ENCODE measurements at regions not wholly inside any gene's neighbourhood (a gene's known extent, or its start where the extent isn't known, plus 50 kb on each side); places are given as distances from the start of the nearest gene placed in this dataset.
A peak's percentile ranks its signal among the peaks of the same experiment; 100 is the strongest.
"Not testable (repeated sequence)": the region's sequence is repeated elsewhere in the genome, so short reads cannot be mapped to it uniquely, and the experiment has no call there.

DNA sequence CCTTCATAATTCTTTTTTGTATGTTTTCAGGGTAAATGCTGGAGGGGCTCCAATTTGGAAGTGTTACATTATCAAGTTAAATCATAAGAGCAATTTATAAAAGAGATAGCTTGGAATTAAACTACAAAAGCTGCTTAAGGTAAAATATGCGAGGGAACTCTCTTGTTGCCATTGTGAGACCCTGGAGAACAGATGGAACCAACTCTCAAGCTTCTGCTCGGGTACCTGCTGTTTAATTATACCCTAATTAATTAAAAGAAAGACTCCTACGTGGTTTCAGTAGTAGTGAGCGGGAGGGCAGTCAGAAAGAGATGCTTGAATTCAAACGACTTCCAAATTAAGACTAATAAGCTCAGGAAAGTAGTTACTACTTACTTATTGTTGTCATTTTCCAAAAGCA, 313.1 kb upstream of the TACR3 start:
- H3K36me3 ChIP-seq (ENCODE audit: insufficient read depth, low read length), result no peaks in the 10 kb centered on the region
- no peak overlapping the region for H3K9ac ChIP-seq (ENCODE audit: low read depth, low read length)
- H3K9me3 ChIP-seq (ENCODE audit: control insufficient read depth, insufficient read depth, low read length), result no peaks in the 10 kb centered on the region
- no peaks in the 10 kb centered on the region for H3K4me1 ChIP-seq (ENCODE audit: insufficient read depth, low read length)

DNA sequence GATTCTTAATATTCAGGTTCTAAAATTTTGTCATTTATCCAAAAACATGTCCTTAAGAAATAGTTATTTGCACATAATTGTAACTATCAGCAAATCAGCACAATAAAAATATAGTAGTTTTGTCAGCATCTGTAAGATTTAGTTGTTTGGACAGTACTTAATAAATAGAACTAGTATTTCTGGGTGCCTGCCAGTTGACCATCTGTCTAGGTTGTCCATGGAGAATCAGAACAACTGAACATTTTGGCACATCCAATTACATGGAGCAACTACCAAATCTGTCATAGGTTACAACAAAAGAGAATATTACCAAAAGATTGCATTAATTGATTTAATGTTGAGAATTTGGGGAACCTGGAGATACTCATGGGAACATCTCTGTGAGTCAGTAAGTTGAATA, 305.5 kb upstream of the TACR3 start:
- no peaks in the 10 kb centered on the region for H3K9me3 ChIP-seq (ENCODE audit: control insufficient read depth, insufficient read depth, low read length)
- H3K9ac ChIP-seq (ENCODE audit: low read depth, low read length), result no peak overlapping the region
- no peaks in the 10 kb centered on the region for H3K36me3 ChIP-seq (ENCODE audit: insufficient read depth, low read length)
- H3K4me1 ChIP-seq (ENCODE audit: insufficient read depth, low read length), result no peaks in the 10 kb centered on the region

DNA sequence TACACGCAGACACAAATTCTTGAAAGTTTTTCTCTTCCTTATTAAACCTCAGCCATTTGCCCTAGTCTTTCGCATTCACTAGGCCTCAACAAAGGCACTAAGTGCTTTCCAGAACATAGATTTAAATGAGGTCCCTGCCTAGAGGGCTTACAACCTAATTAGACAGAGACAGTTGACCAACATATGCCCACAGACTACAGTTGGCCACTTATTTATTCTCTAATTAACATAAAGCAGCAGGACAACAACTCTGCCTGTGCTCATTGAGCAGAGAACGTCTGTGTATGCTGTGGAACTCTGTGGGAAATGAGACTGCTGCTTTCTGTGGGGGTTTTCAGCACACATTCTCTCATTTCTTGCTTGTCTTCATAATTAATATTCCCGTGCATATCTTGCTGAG, 303.0 kb upstream of the TACR3 start:
- H3K9ac ChIP-seq (ENCODE audit: low read depth, low read length), result no peak overlapping the region
- no peaks in the 10 kb centered on the region for H3K9me3 ChIP-seq (ENCODE audit: control insufficient read depth, insufficient read depth, low read length)
- no peaks in the 10 kb centered on the region for H3K4me1 ChIP-seq (ENCODE audit: insufficient read depth, low read length)
- no peaks in the 10 kb centered on the region for H3K36me3 ChIP-seq (ENCODE audit: insufficient read depth, low read length)

DNA sequence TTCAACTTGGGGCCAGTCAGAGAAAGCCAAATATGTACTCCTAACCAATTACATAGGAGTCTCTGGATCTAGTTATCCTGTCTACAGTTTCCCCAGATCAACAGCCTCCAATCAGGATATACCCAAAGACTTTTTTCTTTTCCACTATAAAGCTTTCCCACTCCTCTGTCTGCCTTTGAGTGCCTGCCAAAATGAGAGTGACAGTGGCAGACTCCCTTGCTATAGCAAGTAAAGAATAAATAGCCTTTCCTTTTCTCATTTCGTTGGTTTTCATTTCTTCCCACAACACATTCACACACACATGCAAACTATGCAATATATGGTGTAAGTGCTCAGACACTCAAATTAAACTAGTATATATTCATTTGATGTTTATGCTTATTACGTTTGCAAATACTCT, 302.4 kb upstream of the TACR3 start:
- Histone ChIP-seq H3K4me1 (ENCODE audit: insufficient read depth, low read length) (no peaks in the 10 kb centered on the region), H3K9me3 (ENCODE audit: control insufficient read depth, insufficient read depth, low read length) (no peaks in the 10 kb centered on the region), H3K36me3 (ENCODE audit: insufficient read depth, low read length) (no peaks in the 10 kb centered on the region), H3K9ac (ENCODE audit: low read depth, low read length) (no peak overlapping the region)

DNA sequence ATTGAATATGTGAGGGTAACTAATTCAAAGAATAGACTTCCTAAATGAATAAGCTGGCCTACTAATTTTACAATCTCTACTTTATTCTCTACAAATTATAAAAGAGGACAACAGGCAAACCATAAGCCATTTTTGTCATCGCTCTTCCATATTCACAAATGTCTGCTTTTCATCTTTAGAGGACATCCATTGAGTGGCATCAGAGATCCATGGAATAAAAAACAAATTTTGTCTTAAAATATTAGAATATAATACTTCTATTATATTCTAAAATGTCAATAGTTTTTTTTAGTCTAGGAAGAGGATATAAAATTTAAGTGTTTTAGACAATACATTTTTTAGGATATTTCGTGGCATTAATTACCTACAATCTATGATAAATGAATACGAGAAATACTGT, 300.9 kb upstream of the TACR3 start:
- Histone ChIP-seq H3K36me3 (ENCODE audit: insufficient read depth, low read length) (no peaks in the 10 kb centered on the region), H3K9me3 (ENCODE audit: control insufficient read depth, insufficient read depth, low read length) (no peaks in the 10 kb centered on the region), H3K4me1 (ENCODE audit: insufficient read depth, low read length) (no peaks in the 10 kb centered on the region), H3K9ac (ENCODE audit: low read depth, low read length) (no peak overlapping the region)

DNA sequence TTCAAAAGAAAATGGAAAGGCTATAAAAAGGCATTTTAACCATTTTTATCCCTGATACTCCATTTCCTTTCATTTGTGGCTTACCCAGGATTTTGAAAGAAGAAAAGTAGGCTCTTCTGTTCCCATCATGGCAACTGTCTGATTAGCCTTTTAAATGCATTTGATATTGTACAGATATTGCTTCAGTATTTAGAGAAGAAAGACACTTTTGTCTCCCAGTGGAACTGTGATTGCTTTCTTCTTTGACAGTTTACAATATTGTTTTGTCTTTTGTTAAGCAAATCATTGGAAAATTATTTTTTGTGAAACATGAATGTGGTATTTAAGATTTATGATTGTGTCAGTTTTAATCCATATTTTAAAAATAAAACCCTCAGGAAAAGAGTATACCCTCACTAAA, 297.4 kb upstream of the TACR3 start:
- Histone ChIP-seq H3K4me1 (ENCODE audit: insufficient read depth, low read length) (no peaks in the 10 kb centered on the region), H3K9me3 (ENCODE audit: control insufficient read depth, insufficient read depth, low read length) (no peaks in the 10 kb centered on the region), H3K36me3 (ENCODE audit: insufficient read depth, low read length) (no peaks in the 10 kb centered on the region), H3K9ac (ENCODE audit: low read depth, low read length) (no peak overlapping the region)

DNA sequence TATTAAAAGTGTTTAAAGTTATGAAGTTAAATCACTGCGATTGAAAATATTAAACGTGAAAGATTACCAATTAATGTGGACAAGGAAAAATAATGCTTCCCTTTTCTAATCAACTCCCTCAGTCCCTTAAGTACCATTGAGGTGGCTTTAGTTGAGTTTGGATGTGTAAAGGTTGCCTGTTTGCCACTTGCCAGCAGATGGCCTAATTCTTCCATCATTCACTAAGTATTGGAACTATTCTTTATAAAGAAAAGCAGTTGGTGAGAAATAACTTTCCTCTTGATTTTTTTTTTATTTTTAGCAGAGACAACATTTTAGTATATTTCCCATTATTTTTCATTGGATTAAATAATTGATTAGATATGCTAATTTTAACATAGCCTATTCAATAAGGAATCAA, 295.9 kb upstream of the TACR3 start:
- Histone ChIP-seq H3K9ac (ENCODE audit: low read depth, low read length) (no peak overlapping the region), H3K4me1 (ENCODE audit: insufficient read depth, low read length) (no peaks in the 10 kb centered on the region)

DNA sequence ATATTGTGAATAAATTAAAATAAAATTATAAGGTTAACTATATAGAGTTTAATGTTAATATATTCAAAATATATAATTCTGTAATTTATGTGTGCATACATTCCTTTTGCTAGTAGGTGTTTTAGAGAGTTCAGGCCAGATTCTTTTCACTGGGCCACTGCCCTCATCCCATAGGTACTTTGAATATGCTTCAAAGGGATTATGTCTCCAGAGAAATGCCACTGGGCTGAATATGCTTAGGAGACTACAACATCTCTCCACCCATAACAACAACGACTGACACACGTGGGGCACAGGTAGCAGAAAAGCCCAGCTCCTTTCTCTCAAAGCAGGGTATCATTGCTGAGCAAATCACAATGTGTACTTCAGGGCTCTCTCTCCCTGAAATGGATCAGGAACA, 290.9 kb upstream of the TACR3 start:
- H3K4me1 ChIP-seq (ENCODE audit: insufficient read depth, low read length), result no peaks in the 10 kb centered on the region
- no peaks in the 10 kb centered on the region for H3K9me3 ChIP-seq (ENCODE audit: control insufficient read depth, insufficient read depth, low read length)
- no peak overlapping the region for H3K9ac ChIP-seq (ENCODE audit: low read depth, low read length)
- no peaks in the 10 kb centered on the region for H3K36me3 ChIP-seq (ENCODE audit: insufficient read depth, low read length)

More for the DNA sequence above, 295.9 kb upstream of the TACR3 start:
- Histone ChIP-seq H3K9me3 (ENCODE audit: control insufficient read depth, insufficient read depth, low read length) (no peaks in the 10 kb centered on the region), H3K36me3 (ENCODE audit: insufficient read depth, low read length) (no peaks in the 10 kb centered on the region)

DNA sequence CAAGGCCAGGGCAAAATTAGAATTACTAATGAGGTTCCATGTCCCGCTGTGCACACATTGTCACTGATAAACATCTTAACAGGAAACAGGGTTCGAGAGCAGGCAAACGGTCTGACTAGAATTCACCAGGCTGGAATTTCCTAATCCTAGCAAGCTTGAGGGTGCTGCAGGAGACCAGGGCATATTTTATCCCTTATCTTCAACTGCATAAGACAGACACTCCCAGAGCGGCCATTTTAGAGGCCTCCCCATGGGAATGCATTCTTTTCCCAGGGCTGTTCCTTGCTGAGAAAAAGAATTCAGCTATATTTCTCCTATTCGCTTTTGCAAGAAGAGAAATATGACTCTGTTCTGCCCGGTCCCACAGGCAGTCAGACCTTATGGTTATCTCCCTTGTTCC, 282.5 kb upstream of the TACR3 start:
- H3K4me1 ChIP-seq (ENCODE audit: insufficient read depth, low read length); H3K9ac ChIP-seq (ENCODE audit: low read depth, low read length); H3K9me3 ChIP-seq (ENCODE audit: control insufficient read depth, insufficient read depth, low read length); H3K36me3 ChIP-seq (ENCODE audit: insufficient read depth, low read length): not testable (repeated sequence)

DNA sequence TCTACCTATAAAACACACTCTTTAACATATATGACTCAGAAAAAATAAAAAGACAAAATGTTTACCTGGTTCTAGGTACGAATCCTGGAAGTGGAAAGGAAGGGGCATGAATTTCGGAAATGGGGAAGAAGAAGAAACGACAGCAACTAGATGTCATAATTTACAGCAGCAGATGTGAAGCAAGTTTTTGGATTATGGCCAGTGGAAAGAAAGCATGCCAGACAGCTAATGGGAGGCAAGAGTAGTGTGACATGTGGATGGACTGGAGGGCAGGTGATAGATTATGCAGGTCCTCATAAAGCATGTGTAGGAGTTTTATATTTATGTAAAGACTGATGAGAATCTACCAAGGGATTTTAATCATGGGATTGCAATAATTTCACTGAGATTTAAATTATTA, 279.0 kb upstream of the TACR3 start:
- Histone ChIP-seq H3K4me1 (ENCODE audit: insufficient read depth, low read length) (peaks cover 2% of the 10 kb centered on the region; the same call in 1 of the 2 replicates), H3K36me3 (ENCODE audit: insufficient read depth, low read length) (no peaks in the 10 kb centered on the region), H3K9ac (ENCODE audit: low read depth, low read length) (no peak overlapping the region), H3K9me3 (ENCODE audit: control insufficient read depth, insufficient read depth, low read length) (no peaks in the 10 kb centered on the region; the same call in 1 of the 2 replicates)

DNA sequence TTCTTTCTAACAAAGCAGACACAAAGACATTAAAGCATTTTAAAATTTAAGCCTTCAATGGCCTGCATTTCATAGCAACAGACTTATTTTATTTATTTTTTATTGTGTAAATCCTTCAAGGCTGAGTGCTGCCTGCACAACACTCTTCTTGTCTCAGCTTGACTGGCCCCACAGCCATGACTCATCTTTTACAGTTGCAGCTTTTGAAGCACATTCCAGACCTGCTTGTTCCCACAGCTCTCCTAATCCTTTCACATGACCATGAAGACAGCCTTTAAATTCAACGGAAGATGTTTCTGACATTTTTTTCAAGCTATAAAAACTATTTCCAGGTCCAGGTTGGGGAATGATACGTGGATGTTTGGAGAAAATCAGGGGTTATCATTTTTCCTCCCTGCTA, 276.9 kb upstream of the TACR3 start:
- H3K36me3 ChIP-seq (ENCODE audit: insufficient read depth, low read length), result no peaks in the 10 kb centered on the region
- H3K9me3 ChIP-seq (ENCODE audit: control insufficient read depth, insufficient read depth, low read length), result no peaks in the 10 kb centered on the region; the same call in 1 of the 2 replicates
- peaks cover 2% of the 10 kb centered on the region; the same call in 1 of the 2 replicates for H3K4me1 ChIP-seq (ENCODE audit: insufficient read depth, low read length)
- H3K9ac ChIP-seq (ENCODE audit: low read depth, low read length), result peak overlapping the region; percentile 30; the same call in 1 of the 2 replicates

DNA sequence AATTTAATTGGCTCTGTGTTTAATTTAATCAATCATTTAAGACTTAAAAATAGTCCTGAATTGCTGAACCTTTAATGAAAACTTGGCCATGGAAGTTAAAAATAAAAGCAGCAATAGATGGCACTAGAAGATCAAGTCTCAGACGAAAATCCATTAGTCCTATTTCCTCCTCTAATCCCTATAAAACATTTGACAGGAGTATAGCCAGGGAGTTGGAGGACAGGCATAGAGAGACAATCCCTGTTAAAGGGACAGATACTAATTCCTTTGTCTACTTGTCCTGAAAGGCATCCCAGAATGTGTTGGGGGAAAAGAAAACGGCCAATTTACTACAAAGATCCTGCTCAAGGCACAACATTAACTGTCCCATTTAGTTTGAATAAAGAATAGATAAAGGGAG, 276.3 kb upstream of the TACR3 start:
- Histone ChIP-seq H3K9me3 (ENCODE audit: control insufficient read depth, insufficient read depth, low read length) (no peaks in the 10 kb centered on the region; the same call in 1 of the 2 replicates), H3K4me1 (ENCODE audit: insufficient read depth, low read length) (peaks cover 2% of the 10 kb centered on the region; the same call in 1 of the 2 replicates), H3K36me3 (ENCODE audit: insufficient read depth, low read length) (no peaks in the 10 kb centered on the region), H3K9ac (ENCODE audit: low read depth, low read length) (peak overlapping the region; percentile 30; the same call in 1 of the 2 replicates)

DNA sequence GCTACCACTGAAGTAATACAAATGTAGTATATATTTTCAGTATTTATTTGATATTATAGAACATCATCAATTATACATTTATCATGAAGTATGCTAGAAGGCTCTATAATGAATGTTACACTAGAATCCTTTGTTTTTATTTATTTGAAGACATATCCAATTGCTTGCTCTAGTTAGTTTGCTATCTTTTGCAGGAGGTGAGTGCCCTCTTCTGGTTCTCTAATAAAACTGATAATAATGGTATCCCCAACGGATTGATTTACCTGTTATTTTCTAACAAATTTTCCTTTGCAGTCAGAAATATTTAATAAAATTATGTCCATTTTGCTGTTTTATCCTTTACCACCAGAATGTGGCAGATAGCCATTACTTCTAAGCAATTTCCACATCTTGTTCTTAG, 274.3 kb upstream of the TACR3 start:
- Histone ChIP-seq H3K4me1 (ENCODE audit: insufficient read depth, low read length) (peaks cover 2% of the 10 kb centered on the region; the same call in 1 of the 2 replicates), H3K9me3 (ENCODE audit: control insufficient read depth, insufficient read depth, low read length) (peaks cover 2% of the 10 kb centered on the region; the same call in 1 of the 2 replicates), H3K9ac (ENCODE audit: low read depth, low read length) (no peak overlapping the region), H3K36me3 (ENCODE audit: insufficient read depth, low read length) (no peaks in the 10 kb centered on the region)

DNA sequence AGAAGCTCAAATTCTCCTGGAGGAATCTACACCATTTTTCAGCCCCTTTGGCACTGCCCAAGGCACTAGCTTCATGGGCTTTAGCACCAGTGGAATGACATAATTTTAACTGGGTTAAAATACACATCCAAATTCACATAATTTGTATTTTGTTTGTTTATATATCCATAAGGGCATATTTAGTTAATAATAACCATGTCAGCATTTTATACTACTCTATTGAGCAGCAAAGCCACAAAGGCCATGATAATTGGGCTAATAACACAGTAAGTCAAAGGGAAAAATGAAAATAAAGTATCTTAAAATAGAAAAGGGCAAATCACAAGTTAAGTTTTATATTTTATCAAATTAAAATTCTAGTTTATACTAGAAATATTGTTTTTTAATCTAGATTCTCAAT, 262.7 kb upstream of the TACR3 start:
- no peaks in the 10 kb centered on the region for H3K9me3 ChIP-seq (ENCODE audit: control insufficient read depth, insufficient read depth, low read length)
- no peaks in the 10 kb centered on the region for H3K4me1 ChIP-seq (ENCODE audit: insufficient read depth, low read length)
- H3K9ac ChIP-seq (ENCODE audit: low read depth, low read length), result no peak overlapping the region
- H3K36me3 ChIP-seq (ENCODE audit: insufficient read depth, low read length), result no peaks in the 10 kb centered on the region

DNA sequence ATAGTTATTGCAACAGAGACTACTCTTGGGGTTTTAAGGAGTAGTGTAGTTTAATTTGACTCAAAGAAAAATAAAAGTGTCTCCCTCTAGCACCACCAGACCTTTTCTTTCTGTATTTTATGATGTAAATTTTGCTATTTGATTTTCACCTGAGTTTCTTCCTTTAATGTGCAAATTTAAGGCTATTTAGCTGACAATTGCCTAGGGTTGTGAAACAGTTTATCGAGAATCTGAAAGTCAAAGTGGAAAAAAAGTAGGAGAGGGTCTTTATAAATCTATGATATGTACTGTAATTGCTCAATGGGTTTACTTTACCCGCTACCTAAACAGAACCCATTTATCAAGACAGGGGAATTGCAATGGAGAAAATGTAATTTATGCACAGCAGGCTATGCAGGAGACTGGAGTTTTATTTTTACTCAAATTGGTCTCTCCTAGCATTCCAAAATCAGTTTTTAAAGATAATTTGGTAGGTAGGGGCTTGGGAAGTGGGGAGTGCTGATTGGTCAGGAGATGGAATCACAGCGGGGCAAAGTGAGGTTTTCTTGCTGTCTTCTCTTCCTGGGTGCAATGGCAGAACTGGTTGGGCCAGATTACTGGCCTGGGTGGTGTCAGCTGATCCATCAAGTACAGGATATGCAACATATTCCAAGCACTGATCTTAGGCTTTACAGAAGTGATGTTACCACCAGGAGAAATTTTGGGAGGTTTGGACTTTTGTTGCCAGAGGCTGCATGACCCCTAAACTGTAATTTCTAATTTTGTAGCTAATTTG, 228.6 kb upstream of the TACR3 start:
- no peak overlapping the region for H3K9ac ChIP-seq (ENCODE audit: low read depth, low read length)
- peaks cover 12% of the 10 kb centered on the region for H3K9me3 ChIP-seq (ENCODE audit: control insufficient read depth, insufficient read depth, low read length)
- no peaks in the 10 kb centered on the region for H3K36me3 ChIP-seq (ENCODE audit: insufficient read depth, low read length)
- 0 out of 2 replicates have a peak, but pooled peaks cover 19% of the 10 kb centered on the region for H3K4me1 ChIP-seq (ENCODE audit: insufficient read depth, low read length)

Measured in ES-I3 (cell line).